Chondrocyte (in vitro differentiated cells): ENCODE measurements at regions not wholly inside any gene's neighbourhood (a gene's known extent, or its start where the extent isn't known, plus 50 kb on each side); places are given as distances from the start of the nearest gene placed in this dataset.
"Not testable (repeated sequence)": the region's sequence is repeated elsewhere in the genome, so short reads cannot be mapped to it uniquely, and the experiment has no call there.

Experiments
- DNase-seq: peaks from one replicate; pipeline ENCODE4 v3.0.0; 2021; ENCODE audit warnings: mixed read lengths, low spot score
- H3K27ac Mint-ChIP-seq: one replicate; pipeline ENCODE4 v1.8.0; 2021; ENCODE audit warnings: mild to moderate bottlenecking, moderate library complexity, mixed read lengths; ENCODE audit not compliant: unreplicated experiment
- H3K27me3 Mint-ChIP-seq: 2 replicates; pipeline ENCODE4 v1.8.0; 2021; ENCODE audit warnings: low read depth, mixed read lengths
- H3K36me3 Mint-ChIP-seq: 2 replicates; pipeline ENCODE4 v1.8.0; 2021; ENCODE audit warnings: low read depth, mixed read lengths
- H3K4me1 Mint-ChIP-seq: 2 replicates; pipeline ENCODE4 v1.8.0; 2021; ENCODE audit warnings: low read depth, mild to moderate bottlenecking, mixed read lengths
- H3K4me3 Mint-ChIP-seq: one replicate; pipeline ENCODE4 v1.8.0; 2021; ENCODE audit warnings: mild to moderate bottlenecking, moderate library complexity, mixed read lengths; ENCODE audit not compliant: unreplicated experiment
- H3K9me3 Mint-ChIP-seq: 2 replicates; pipeline ENCODE4 v1.8.0; 2021; ENCODE audit warnings: low read depth, mixed read lengths
- TF ChIP-seq, protein P1 (sequence below): fragments of 200-600 bp; sonication (generic); IDR thresholded peaks from 2 replicates; pipeline ENCODE4 v1.5.0; 2021; ENCODE audit warnings: antibody characterized with exemption, mild to moderate bottlenecking, moderate library complexity

DNA sequence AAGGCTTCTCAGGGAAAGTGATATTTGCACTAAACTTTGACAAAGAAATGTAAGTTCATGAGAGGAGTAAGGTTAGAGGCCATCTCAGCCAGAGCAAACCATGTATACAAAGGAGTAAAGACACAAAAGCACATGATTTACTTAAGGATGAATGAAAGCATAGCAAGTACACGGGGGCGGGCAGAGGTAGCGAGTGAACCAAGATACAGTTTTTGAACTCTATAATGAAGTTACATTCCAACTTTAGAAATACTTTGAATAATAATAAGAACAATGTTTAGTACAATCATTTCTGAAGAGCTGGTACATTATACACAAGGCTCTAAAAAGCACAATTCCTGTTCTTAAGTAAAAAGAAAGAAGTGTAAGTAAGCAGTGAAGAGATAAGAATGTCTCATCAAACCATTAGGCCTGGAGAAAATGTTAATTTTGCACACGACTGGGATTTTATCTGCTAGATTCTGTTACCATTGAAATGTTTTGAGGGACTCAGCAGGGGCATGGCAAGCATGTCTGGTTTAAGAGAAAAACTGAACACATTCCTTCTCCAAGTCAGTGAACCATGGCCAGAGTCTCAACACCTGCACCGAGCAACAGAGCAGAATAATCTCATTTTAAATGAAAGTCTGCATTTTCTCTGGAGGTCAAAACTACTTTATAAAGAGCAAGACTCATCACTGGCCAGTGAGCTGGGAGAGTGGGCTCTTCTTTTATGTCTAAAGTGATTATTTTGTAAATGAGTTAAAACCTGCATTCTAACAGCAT lies 147.6 kb upstream of the TRPM3 start:
- Mint-ChIP-seq H3K27me3 (peaks cover 13% of the 10 kb centered on the region), H3K4me1 (no peaks in the 10 kb centered on the region), H3K27ac (no peak overlapping the region), H3K36me3 (no peaks in the 10 kb centered on the region), H3K9me3 (no peaks in the 10 kb centered on the region), H3K4me3 (no peak overlapping the region)
- TF ChIP-seq, protein P1, sequence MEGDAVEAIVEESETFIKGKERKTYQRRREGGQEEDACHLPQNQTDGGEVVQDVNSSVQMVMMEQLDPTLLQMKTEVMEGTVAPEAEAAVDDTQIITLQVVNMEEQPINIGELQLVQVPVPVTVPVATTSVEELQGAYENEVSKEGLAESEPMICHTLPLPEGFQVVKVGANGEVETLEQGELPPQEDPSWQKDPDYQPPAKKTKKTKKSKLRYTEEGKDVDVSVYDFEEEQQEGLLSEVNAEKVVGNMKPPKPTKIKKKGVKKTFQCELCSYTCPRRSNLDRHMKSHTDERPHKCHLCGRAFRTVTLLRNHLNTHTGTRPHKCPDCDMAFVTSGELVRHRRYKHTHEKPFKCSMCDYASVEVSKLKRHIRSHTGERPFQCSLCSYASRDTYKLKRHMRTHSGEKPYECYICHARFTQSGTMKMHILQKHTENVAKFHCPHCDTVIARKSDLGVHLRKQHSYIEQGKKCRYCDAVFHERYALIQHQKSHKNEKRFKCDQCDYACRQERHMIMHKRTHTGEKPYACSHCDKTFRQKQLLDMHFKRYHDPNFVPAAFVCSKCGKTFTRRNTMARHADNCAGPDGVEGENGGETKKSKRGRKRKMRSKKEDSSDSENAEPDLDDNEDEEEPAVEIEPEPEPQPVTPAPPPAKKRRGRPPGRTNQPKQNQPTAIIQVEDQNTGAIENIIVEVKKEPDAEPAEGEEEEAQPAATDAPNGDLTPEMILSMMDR: no peak
- no peak for DNase-seq

DNA sequence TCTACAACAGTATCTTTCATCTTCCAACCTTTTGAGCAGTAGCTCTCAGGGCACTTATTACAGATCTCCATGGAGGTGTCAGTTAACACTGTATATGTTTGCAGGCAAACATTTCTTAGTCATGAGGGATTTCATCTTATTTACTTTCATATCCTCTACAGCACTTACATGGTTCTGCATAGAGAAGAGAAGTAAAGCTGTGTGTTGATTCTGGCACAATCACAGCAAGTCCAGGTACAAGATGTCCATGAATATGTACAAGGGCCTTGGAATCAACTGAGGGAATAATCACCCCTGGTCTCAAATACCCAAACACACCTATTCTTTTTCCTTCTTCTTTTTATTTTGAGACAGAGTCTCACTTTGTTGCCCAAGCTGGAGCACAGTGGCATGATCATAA lies 142.0 kb upstream of the TRPM3 start:
- DNase-seq: no peak
- Mint-ChIP-seq H3K4me1 (no peaks in the 10 kb centered on the region), H3K27me3 (peaks cover 13% of the 10 kb centered on the region), H3K4me3 (no peak overlapping the region), H3K27ac (no peak overlapping the region), H3K9me3 (peaks cover 19% of the 10 kb centered on the region), H3K36me3 (peaks cover 4% of the 10 kb centered on the region)
- TF ChIP-seq, protein P1: no peak

DNA sequence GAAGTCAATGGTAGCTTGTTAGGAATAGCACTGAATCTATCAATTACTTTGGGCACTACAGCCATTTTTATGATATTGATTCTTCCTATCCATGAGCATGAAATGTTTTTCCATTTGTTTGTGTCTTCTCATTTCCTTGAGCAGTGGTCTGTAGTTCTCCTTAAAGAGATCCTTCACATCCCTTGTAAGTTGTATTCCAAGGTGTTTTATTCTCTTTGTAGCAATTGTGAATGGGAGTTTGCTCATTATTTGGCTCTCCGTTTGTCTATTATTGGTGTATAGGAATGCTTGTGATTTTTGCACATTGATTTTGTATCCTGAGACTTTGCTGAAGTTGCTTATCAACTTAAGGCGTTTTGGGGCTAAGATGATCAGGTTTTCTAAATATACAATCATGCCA lies 139.0 kb upstream of the TRPM3 start:
- H3K4me1 Mint-ChIP-seq, H3K27ac Mint-ChIP-seq, H3K36me3 Mint-ChIP-seq, DNase-seq, H3K4me3 Mint-ChIP-seq: not testable (repeated sequence)
- H3K9me3 Mint-ChIP-seq: peaks cover 19% of the 10 kb centered on the region
- peaks cover 14% of the 10 kb centered on the region for H3K27me3 Mint-ChIP-seq

DNA sequence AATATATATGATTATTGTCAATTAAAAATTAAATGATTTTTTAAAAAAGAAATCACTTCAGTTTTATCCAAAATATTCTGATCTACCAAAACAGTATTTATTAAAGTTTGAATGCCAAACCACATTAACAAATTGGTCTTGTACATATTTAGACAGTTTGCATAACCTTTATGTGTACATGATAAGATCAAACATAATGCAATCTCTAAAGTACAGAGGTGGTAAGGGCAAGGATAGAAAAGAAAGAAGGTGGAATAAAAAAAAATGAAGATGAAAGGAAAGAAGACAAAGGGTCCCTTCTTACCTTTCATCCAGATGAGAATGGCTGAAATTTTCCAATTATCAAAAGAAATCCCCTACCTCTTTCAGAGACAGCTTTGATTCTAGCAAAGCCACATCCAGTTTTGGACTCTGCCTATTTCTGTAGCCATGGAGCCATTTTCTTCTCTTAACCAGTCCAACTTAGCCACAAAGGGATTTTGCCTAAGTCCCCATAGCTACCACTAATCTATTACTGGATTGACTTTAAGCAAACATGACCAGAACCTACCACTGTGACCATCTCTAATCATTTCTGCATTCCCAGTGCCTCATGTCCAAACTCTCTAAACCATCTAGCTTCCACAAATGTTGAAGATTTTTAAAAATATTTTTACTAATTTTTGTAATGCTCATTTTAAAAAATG lies 133.3 kb upstream of the TRPM3 start:
- Mint-ChIP-seq H3K4me1 (no peaks in the 10 kb centered on the region), H3K36me3 (no peaks in the 10 kb centered on the region), H3K4me3 (no peak overlapping the region), H3K27me3 (peaks cover 20% of the 10 kb centered on the region), H3K9me3 (peaks cover under 1% of the 10 kb centered on the region), H3K27ac (no peak overlapping the region)
- DNase-seq: no peak
- TF ChIP-seq, protein P1: no peak

DNA sequence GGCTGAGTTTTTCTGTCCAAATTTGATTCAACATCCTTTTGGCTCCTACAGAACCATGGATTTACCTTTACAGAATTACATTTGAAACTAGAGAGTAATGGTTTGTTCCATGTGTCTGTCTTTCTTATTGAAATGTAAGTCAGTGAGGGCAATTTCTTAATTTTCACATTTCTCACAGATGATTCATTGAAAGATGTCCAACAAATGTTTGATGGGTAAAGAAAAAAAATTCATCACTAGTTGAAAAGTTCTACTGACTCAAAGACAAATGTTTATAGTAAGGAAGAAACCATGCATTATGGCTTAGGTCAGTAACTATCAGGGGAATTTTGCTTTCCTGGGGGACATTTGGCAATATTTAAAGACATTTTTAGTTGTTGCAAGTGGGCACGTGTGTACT lies 131.6 kb upstream of the TRPM3 start:
- H3K4me1 Mint-ChIP-seq: peaks cover 2% of the 10 kb centered on the region
- DNase-seq: no peak

More for the DNA sequence above, 131.6 kb upstream of the TRPM3 start:
- Mint-ChIP-seq H3K4me3 (no peak overlapping the region), H3K27me3 (peaks cover 24% of the 10 kb centered on the region), H3K9me3 (no peaks in the 10 kb centered on the region), H3K27ac (no peak overlapping the region), H3K36me3 (no peaks in the 10 kb centered on the region)
- TF ChIP-seq, protein P1: no peak
